Duodenal mucosa (tissue), 2 donors: ENCODE measurements at regions not wholly inside any gene's neighbourhood (a gene's known extent, or its start where the extent isn't known, plus 50 kb on each side); places are given as distances from the start of the nearest gene placed in this dataset.
"Not testable (repeated sequence)": the region's sequence is repeated elsewhere in the genome, so short reads cannot be mapped to it uniquely, and the experiment has no call there.

Experiments used
- H3K27ac ChIP-seq: one replicate; pipeline ENCODE4 v1.7.0; 2013; ENCODE audit warnings: low read depth, low read length
- H3K27me3 ChIP-seq, 2 donors: one replicate each; pipeline ENCODE4 v1.7.0; 2013; ENCODE audit warnings: low read length in 2 of 2, control low read depth in 1 of 2; ENCODE audit not compliant: insufficient read depth in 2 of 2, control insufficient read depth in 1 of 2
- H3K36me3 ChIP-seq, 2 donors: one replicate each; pipeline ENCODE4 v1.7.0; 2013; ENCODE audit warnings: low read length in 2 of 2, control low read depth in 1 of 2; ENCODE audit not compliant: insufficient read depth in 2 of 2, control insufficient read depth in 1 of 2
- H3K4me1 ChIP-seq, 2 donors: one replicate each; pipeline ENCODE4 v1.7.0; 2013; ENCODE audit warnings: low read length in 2 of 2, control low read depth in 1 of 2; ENCODE audit not compliant: insufficient read depth in 2 of 2, control insufficient read depth in 1 of 2
- H3K4me3 ChIP-seq, 2 donors: one replicate each; pipeline ENCODE4 v1.7.0; 2013; ENCODE audit warnings: low read length in 2 of 2, low read depth in 1 of 2
- H3K9ac ChIP-seq, 2 donors: one replicate each; pipeline ENCODE4 v1.7.0; 2013; ENCODE audit warnings: low read length in 2 of 2, low read depth in 1 of 2
- H3K9me3 ChIP-seq, 2 donors: one replicate each; pipeline ENCODE4 v1.7.0; 2013; ENCODE audit warnings: low read length in 2 of 2, control low read depth in 1 of 2; ENCODE audit not compliant: control insufficient read depth in 1 of 2

- Histone ChIP-seq H3K27me3 (no peaks in the 10 kb centered on the region), H3K36me3 (no peaks in the 10 kb centered on the region), H3K4me3 (no peak overlapping the region), H3K9me3 (no peaks in the 10 kb centered on the region), H3K9ac (no peak overlapping the region), H3K27ac (no peak overlapping the region), H3K4me1 (no peaks in the 10 kb centered on the region)
These were observed 153.3 kb downstream of the AVL9 start for GRCh38 chr7:32648408-32649156.

- H3K9ac ChIP-seq, H3K27me3 ChIP-seq, H3K36me3 ChIP-seq, H3K4me1 ChIP-seq, H3K27ac ChIP-seq, H3K4me3 ChIP-seq, H3K9me3 ChIP-seq: not testable (repeated sequence)
These were observed 150.0 kb downstream of the AVL9 start for GRCh38 chr7:32645255-32645654.

- no peak overlapping the region for H3K4me3 ChIP-seq
- no peak overlapping the region for H3K9ac ChIP-seq
- no peaks in the 10 kb centered on the region for H3K36me3 ChIP-seq
- H3K27me3 ChIP-seq: no peaks in the 10 kb centered on the region
- H3K27ac ChIP-seq: no peak overlapping the region
- no peaks in the 10 kb centered on the region for H3K4me1 ChIP-seq
- H3K9me3 ChIP-seq: no peaks in the 10 kb centered on the region
These were observed 147.9 kb downstream of the AVL9 start for GRCh38 chr7:32643194-32643593.

GRCh38 chr7:32639122-32639521 is 143.8 kb downstream of the AVL9 start:
- no peak overlapping the region for H3K27ac ChIP-seq
- H3K9ac ChIP-seq: no peak overlapping the region
- no peaks in the 10 kb centered on the region for H3K27me3 ChIP-seq
- H3K36me3 ChIP-seq: no peaks in the 10 kb centered on the region
- no peaks in the 10 kb centered on the region for H3K4me1 ChIP-seq
- no peak overlapping the region for H3K4me3 ChIP-seq
- no peaks in the 10 kb centered on the region for H3K9me3 ChIP-seq

DNA sequence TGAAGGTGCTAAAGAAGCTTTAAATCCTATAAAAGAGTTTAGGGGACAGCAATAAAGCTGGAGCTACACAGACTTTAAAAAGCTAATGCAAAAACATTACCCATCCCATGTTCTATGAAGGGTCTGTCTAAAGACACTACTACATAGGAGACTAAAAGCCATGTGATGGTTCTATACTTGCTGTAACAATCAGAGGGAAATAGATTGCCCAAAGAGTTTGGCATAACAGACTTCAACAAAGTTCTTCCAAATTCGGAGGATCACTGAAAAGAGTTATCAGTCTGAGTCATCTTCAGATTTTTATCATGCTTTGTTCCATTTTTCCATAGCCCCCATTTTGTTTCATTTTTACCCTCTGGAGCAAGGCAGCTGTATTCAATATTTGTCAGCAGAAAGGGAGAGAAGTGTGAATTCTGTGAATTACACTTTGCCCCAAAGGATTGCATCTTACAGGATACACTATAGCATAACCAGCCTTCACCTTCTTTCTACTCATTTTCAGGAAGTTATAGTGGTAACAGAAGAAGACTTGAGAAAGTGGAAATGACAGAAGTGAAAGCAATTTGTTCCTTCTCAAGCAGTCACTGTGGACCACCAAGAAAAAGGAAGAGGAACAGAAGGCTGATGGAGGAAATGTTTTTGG is 143.3 kb downstream of the AVL9 start:
- H3K4me3 ChIP-seq, H3K27ac ChIP-seq, H3K4me1 ChIP-seq, H3K9me3 ChIP-seq, H3K9ac ChIP-seq, H3K27me3 ChIP-seq, H3K36me3 ChIP-seq: not testable (repeated sequence)
